Activated T-cell treated with anti-CD3 and anti-CD28 coated beads, Interleukin-2, amount 50 U/mL, for 48 hours (primary cell): ENCODE measurements at regions not wholly inside any gene's neighbourhood (a gene's known extent, or its start where the extent isn't known, plus 50 kb on each side); places are given as distances from the start of the nearest gene placed in this dataset.
A peak's percentile ranks its signal among the peaks of the same experiment; 100 is the strongest.
"Not testable (repeated sequence)": the region's sequence is repeated elsewhere in the genome, so short reads cannot be mapped to it uniquely, and the experiment has no call there.

Experiments used
- DNase-seq, 2 experiments: peaks; one replicate each; pipeline ENCODE4 v3.0.0-alpha.2; 2020

DNA sequence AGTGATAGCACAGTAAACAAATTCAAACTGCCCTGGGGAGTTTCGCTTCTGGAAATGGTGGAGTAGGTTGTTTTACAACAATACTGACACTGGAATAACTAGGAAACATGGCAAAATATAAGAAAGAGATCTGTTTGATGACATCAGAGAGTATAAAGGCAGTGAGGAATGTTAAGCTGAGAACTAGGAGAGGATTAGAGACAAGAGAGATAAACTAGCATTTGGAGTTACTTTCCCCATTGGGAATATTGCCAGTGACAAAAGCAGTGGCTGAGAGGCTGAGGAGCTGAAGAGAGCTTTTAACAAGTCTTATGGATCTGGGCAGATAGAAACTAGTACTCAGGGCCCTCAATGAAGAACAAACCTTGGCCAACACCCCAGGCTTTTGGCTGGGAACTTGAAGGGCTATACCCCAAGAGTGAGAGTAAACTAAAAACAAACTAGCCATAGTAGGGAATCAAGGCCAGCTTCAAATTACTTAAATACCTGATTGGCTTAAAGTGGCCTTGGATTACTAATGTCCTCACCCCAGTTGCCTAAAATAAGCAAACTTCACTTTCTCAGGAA, 280.4 kb downstream of the KLF13 start:
- DNase-seq, result no peak

DNA sequence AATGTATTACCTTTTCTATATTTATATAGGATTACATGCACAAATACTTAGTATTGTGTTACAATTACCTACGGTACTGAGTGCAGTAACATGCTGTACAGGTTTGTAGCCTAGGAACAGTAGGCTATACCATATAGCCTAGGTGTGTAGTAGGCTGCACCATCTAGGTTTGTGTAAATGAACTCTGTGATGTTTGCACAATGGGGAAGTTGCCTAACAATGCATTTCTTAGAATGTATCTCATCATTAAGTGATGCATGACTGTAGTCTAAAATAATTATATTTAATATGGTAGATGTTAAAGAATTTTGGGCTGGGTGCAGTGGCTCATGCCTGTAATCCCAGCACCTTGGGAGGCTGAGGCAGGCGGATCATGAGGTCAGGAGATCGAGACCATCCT, 281.0 kb downstream of the KLF13 start:
- no peak for DNase-seq

DNA sequence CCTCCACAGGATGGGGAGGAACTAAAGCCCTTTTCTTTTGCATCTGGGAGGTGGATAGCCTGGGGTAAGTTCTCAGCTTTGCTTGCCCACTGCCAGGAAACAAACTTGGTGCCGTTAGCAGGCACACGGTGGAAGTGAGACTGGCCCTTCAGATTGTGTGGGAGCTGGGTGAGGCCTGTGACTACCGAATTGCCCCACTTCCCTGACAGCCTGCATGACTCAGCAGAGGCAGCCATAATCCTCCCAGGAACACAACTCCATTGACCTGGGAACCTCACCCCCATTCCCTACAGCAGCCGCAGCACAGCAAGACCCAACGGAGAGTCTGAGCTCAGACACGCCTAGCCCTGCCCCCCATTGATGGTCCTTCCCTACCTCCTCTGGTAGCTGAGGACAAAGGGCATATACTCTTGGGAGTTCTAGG, 282.6 kb downstream of the KLF13 start:
- no peak for DNase-seq

DNA sequence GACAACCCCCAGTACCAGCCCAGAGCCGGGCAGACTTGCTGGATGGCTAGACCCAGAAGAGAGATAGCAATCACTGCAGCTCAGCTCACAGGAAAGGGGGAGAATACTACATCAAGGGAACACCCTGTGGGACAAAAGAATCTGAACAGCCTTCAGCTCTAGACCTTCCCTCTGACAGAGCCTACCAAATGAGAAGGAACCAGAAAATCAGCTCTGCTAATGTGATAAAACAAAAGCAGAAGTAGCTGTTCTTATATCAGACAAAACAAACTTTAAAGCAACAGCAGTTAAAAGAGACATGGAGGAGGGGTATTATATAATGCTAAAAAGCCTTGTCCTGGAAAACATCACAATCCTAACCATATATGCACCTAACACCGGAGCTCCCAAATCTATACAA, 283.3 kb downstream of the KLF13 start:
- DNase-seq, result no peak

DNA sequence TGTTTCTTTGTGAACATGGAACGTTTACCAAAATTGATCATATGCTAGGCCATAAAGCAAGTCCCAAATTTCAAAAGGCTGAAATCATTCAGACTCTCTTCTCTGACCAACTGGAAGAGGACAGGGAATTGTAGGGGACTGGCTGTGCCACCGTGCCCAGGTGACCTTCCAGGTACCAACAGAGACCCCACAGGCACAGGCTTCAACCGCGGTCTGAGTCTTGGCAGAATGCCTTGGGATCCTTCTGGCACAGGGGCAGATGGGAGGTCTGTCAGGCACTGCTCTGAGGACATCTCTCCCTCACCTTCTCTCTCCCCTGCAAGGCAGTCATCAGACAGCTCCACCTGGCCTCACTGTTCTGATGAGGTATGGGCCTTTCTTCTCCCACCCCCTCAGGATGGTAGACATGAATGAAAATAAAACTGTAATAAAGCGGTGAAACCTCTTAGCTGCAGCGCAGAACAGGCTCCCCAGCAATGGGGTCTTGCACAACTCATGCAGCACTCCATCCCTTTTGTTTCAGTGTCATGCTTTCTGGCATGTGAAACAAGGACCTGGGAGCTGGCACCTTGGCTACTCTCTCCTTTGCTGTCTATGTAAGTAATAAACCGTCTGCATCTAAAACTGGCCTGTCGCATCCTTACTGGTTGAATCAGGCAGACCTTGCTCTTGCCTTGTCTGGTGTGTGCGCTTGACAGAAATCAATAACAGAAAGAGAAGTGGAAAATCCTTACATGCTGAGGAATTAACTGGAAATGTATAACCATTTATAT, 289.2 kb downstream of the KLF13 start:
- no peak for DNase-seq

DNA sequence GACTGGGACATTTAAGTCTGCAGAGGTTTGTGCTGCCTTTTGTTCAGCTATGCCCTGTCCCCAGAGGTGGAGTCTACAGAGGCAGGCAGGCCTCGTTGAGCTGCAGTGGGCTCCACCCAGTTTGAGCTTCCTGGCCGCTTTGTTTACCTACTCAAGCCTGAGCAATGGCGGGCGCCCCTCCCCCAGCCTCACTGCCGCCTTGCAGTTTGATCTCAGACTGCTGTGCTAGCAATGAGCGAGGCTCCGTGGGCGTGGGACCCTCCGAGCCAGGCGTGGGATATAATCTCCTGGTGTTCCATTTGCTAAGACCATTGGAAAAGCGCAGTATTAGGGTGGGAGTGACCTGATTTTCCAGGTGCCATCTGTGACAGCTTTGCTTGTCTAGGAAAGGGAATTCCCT, 296.7 kb downstream of the KLF13 start:
- DNase-seq, result not testable (repeated sequence)

DNA sequence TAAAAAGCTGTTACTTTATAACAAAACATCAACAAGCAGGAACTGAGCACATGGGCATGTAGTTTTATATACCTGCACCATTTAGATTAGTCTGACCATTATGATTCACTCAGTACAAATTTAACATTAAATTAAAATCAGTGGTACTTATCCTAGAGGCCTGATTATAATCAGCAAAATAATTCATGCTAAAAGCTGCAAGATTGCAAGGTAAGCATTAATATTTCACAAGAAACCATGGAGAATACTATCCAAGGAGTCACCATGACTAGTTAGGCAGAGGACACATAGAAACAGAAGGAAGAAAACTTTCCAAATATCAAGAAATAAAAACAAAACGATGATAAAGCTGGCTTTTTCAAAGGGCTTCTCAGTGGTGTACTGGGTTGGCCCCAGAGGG, 297.5 kb downstream of the KLF13 start:
- DNase-seq, result not testable (repeated sequence)

DNA sequence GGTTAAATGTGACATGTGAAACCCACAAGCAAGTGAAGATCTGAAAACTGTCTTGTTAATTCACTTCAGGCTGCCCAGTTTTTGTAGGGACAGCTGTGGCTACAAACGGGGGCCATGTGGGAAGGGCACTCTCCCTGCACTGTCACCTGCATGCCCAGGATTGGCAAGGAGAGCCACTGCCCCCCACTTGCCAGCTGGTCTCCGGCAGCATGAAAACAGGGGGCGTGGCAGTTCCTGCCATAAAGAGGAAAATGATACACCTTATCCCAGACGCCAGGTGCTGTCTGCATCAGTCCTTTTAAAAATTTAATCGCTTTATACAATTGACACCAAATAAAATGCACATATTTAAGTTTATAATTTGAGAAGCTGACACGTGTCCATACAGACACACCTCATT, 309.1 kb downstream of the KLF13 start:
- DNase-seq, result not testable (repeated sequence)

DNA sequence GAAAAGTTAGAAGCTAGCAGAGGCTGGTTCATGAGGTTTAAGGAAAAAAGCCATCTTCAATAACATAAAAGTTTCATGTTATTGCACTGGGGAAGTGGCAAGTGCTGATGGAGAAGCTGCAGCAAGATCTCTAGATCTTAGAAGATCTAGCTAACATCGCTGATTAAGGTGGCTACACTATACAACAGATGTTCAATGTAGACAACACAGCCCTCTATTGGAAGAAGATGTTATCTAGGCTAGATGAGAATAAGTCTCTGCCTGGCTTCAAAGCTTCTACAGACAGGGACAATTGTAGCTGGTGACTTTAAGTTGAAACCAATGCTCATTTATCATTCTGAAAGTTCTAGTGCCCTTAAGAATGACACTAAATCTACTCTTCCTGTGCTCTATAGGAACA, 310.3 kb downstream of the KLF13 start:
- not testable (repeated sequence) for DNase-seq

DNA sequence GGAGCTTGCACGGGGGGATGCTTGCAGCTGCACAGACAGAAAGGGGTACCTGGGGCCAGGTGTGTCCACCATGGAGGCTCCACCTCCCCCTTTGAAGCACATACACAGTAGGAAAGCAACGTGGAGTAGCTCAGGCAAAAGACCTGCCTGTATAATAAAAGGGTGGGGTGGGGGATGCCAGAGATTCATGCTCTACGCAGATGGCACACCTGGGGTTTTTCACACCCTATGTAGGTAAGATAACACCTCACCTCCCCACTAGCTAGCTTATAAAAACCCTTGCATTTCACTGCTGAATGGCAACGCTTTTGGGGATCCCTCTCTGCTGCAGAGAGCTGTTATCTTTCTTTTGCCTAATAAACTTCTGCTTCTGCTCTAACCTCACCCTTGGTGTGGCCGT, 317.3 kb downstream of the KLF13 start:
- DNase-seq, result not testable (repeated sequence)

DNA sequence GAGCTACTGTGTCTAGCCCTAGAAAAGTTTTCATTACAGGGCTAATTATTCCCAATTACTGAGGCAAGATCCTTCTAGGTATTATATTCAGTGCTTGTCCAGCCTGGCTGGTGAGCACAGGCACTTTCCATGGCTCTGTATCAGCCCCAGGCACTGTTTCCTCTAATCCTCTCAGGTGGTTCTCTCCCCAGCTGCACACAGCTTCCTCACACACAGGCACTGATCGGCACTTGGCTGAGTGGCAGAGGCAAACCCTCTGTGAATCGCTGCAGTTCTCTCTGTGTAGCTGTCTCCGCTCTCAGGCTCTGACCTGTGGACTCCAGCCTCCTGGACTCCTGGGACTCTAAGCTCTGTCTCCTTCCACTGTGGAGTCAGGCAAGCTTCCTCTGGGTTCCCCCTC, 318.1 kb downstream of the KLF13 start:
- DNase-seq, result not testable (repeated sequence)

DNA sequence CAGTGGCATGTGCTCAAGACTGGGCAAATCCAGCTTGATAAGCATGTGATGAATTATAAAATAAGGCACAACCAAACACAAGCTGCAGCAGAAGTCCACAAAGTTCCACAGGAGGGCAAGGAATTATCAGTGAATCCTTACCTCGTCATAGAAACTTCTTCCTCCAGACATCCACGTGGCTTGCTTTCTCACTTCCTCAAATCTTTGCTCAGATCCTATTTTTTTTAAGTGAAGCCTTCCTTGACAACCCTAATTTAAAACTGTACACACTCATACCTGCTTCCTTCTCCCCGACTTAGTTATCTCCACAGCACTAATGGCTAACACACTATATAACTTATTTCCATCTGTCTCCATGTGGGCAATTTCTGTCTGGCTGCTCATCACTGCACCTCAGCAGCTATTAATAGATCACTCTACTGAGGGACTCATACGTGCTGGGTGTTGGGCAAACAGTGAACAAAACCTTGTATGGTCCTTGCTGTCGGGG, 320.7 kb downstream of the KLF13 start:
- not testable (repeated sequence) for DNase-seq

DNA sequence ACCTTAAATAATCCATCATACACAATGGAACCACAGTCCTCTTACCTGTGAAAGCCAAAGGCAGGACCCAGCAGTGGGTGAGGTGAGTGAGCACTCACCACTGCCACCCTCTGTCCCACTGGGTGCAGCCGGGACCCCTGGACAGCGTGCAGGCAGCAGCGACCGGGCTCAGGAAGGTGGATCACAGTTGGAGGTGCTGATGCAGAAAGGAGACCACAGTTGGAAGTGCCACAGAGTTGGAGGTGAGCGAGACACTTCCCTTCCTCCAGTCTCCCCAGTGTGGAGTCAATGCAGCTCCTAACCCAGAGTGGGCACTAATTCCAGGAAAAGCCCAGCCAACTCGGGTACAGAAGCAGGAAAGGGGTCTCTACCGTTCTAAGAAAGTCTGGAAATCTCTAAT, 323.0 kb downstream of the KLF13 start:
- DNase-seq, result not testable (repeated sequence)

DNA sequence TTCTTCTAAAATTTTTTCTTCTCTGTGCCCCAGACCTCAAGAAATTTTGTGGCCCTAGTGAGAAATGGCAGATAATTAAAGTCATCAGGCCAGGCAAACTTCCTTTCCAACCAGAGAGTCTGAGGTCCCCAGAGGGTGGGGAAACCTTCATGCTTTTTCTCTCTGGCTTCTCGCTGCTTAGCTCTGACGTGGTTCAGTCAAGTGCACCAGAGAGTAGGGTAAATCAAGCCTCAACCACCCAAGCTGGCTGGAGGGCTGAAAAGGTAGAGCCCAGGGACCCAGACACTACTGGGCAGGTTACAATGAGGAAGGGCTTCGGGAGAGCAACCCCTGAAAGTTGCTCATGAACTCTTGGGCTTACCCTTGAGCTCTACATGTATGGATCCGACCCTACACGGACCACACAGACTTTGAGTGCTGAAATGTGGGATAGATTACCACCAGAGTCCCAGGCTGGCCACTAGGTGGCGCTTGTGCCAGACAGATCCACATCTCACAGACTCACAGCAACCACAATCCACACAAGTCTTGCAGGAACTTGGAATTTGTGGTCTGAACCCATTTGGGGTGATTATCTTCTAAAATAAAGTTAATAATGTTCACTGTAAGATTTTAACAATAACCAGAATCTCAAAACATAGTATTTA, 323.5 kb downstream of the KLF13 start:
- DNase-seq, result peak; percentile 59 to 71

DNA sequence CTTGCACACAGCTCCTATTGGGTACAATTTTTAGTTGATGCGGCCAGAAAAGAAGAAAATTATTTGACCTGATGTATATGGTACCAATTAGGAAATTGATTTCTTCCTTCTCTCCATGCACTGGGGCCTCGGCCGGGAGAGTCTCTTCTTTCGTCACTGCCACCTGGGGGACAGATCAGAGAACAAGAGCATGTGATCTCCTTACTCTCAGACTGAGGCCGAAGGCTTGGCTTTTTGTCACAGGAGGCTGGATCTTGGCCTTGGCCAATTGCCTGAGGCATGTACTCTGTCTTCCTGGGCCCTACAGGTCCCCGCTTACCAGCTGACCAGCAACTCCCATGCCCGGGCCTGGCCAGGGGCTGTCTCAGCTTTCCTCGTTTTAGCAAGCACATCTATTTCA, 330.3 kb downstream of the KLF13 start:
- DNase-seq, result not testable (repeated sequence)

DNA sequence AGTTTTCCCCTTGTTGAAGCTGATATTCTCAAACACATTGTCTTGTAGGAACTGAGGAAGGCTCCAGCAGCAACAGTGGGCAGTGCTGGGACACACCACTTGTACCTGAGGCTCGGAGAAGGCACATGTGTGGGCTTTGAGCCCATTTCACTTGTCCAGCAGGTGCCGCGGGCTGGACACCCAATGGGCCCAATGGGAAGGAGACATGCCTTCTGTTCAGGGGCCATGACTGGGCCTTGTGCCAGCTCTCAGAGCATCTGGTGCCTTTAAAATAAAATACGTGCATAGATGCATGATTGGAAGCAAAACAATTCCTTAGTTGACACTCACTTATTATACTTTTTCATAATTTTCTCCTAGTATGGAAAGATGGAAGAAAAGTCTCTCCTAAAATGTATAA, 334.2 kb downstream of the KLF13 start:
- no peak for DNase-seq

DNA sequence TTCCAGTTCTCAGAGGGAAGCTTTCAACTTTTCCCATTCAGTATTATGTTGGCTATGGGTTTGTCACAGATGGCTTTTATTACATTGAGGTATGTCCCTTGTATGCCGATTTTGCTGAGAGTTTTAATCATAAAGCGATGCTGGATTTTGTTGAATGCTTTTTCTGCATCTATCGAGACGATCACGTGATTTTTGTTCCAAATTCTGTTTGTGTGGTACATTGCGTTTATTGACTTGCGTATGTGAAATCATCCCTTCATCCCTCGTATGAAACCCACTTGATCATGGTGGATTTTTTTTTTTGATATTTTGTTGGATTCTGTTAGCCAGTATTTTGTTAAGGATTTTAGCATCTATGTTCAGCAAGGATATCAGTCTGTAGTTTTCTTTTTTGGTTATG, 339.1 kb downstream of the KLF13 start:
- DNase-seq, result not testable (repeated sequence)

DNA sequence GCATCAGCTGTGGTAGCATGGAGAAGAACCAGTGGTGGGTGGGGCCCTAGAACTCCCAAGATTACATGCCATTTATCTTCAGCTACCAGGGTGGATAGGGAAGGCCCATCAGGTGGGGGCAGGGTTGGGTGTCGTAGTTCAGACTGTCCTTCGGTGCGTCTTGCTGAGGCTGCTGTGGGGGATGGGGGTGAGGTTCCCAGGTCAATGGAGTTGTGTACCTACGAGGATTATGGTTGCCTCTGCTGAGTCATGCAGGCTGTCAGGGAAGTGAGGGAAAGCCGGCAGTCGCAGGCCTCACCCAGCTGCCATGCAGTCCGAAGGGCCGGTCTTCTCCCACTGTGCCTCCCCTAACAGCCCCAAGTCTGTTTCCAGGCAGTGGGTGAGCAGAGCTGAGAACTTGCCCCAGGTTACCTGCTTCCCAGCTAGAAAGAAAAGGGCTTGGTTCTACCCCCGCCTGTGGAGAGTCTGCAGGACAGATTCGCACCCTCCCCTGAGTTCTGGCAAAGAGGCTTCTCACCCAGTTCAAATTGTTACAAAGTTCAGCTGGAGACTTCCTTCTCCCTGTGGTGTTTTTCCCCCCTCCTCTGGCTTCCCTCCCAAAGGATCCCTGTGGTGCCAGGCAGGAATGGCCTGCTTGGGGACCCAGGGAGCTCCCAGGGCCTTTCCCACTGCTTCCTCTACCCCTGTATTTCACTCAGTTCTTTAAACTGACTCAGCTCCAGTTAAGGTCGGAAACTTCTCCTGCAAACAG, 342.7 kb downstream of the KLF13 start:
- not testable (repeated sequence) for DNase-seq

DNA sequence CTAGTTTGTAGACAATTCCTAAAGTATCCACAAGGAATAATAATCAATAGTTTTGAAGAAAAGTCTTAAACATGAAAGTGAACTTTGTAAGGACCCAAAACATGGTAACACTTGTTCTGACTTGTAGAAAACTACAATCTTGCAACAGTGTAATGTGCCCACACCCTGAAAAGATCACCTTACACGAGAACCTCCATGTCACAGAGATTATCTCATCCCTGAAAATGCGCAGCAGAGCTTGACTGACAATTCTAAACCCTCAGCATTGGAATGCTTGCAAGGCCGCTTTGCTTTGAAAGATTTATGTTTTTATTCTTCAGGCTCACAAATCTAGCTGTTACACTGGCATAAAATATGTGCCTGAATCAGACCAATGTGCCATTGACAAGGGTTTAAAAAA, 346.6 kb downstream of the KLF13 start:
- not testable (repeated sequence) for DNase-seq

DNA sequence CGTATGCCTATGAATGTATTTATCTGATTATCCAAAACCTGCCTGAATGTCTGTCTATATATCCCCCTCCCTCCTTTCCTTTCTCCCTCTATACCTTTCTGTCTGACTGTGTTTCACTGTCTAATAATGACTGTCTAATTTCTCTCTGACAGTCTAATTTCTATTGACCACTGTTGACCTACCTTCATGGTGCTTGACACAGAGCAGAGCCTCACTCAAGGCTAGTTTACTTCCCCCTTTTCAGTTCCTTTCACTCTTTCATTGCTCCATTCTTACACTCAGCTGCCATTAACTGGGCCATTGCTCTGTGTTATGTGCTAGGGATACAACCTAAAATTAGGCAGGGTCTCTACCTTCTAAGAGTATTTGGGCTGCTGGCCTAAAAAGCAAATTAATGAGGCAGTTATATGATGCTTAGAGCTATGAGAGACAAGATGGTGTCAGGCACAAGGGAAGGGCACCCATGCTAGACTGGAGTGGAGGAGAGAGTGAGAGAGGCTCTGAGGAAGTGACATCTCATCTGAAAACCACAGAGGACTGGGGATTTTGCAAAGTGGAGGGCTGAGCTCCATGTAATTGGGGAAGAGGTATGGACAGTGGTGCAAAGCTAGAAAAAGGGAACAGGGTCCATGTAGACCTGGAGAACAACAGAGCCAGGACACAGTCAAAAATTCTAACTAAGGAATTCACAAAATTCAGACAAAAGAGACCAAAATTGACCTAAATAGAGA, 348.6 kb upstream of the CHRNA7 start:
- not testable (repeated sequence) for DNase-seq

DNA sequence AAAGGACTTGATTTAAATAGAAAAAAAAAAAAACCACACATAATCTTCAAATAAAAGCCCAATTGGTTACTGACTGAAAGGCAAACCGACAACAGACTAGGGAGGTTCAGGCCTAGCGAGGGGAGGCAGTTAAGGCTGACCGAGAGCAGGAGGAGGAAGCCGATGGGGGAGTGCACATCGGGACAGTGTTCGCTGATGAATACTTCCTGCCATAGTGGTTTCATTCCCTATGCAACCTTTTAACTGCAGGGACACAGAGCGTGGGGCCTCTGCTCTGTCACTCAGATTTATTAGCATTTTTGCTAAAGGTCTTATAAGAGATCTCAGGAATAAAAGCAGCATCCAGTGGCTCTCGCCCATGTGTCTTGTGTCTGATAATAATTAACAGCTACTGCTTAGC, 343.2 kb upstream of the CHRNA7 start:
- not testable (repeated sequence) for DNase-seq

DNA sequence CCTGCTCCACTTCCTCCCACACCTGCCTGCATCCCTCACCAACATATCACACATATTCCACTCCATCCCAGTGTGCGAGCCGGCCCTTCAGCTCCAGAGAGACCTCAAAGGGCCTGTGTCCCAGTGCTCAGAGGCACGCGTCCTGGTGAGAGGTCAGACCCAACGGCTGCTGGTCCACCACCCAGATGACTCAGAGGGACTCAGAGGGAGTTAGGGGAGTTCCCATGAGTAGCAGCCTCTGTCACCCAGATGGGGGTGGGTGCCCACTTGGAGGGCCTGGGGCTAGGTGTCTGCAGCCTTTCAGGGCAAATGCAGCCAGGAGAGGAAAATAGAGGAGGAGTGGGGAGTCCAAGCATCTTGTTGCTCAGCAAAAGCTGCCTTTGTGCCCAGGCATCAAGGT, 333.8 kb upstream of the CHRNA7 start:
- DNase-seq, result not testable (repeated sequence)
